ENCODE measurements at regions not wholly inside any gene's neighbourhood (a gene's known extent, or its start where the extent isn't known, plus 50 kb on each side); places are given as distances from the start of the nearest gene placed in this dataset.

GRCh38 chr6:98783578-98783977 is 50.8 kb upstream of the POU3F2 start:
- no peak for DNase-seq

Measured in stimulated activated CD4-positive, alpha-beta T cell treated with anti-CD3 and anti-CD28 coated beads, Interleukin-2, amount 100 ng/mL, for 48 hours (primary cell).